PC-9 (cell line): ENCODE measurements at regions not wholly inside any gene's neighbourhood (a gene's known extent, or its start where the extent isn't known, plus 50 kb on each side); places are given as distances from the start of the nearest gene placed in this dataset.
"Not testable (repeated sequence)": the region's sequence is repeated elsewhere in the genome, so short reads cannot be mapped to it uniquely, and the experiment has no call there.

Experiments used
- BruUV-seq: library from RNA; stranded (reverse); fragments of 400-500 nt; replicated peaks from 2 replicates; lab custom pipeline; 2021; lab: Mats Ljungman, UMichigan
- CTCF ChIA-PET: fragments of 300-600 bp; sonication (Branson Sonifier 250); formaldehyde crosslinking; loops from one replicate; lab custom pipeline; 2022; ENCODE audit warnings: antibody characterized with exemption; lab: Charles Lee
- POLR2A ChIA-PET: fragments of 300-600 bp; sonication (Branson Sonifier 250); formaldehyde crosslinking; loops from one replicate; lab custom pipeline; 2022; ENCODE audit warnings: antibody characterized with exemption; ENCODE audit not compliant: unreplicated experiment; lab: Charles Lee
- DNase-seq, 2 experiments: peaks; one replicate each; pipeline versions ENCODE4 v3.0.0 to v3.0.0-alpha.2; 2015 to 2022; ENCODE audit warnings: mixed read lengths in 1 of 2
- H2AFZ ChIP-seq: fragments of 200-600 bp; sonication (generic); 2 replicates; pipeline ENCODE4 v1.8.1; 2017; ENCODE audit warnings: antibody characterized with exemption
- H3F3A ChIP-seq: fragments of 200-600 bp; sonication (generic); 2 replicates; pipeline ENCODE4 v1.8.1; 2017; ENCODE audit warnings: antibody characterized with exemption, mild to moderate bottlenecking, low read depth; ENCODE audit not compliant: insufficient read depth
- H3K27ac ChIP-seq: fragments of 200-600 bp; sonication (generic); 2 replicates; pipeline ENCODE4 v1.6.1; 2016; ENCODE audit warnings: mixed run types
- H3K27me3 ChIP-seq: fragments of 200-600 bp; sonication (generic); 2 replicates; pipeline ENCODE4 v1.6.1; 2016; ENCODE audit warnings: low read depth, mixed run types; ENCODE audit not compliant: insufficient read depth
- H3K36me3 ChIP-seq: fragments of 200-600 bp; sonication (generic); 2 replicates; pipeline ENCODE4 v1.6.1; 2016; ENCODE audit warnings: low read depth, mixed run types
- H3K4me1 ChIP-seq: fragments of 200-600 bp; sonication (generic); replicated peaks from 2 replicates; pipeline ENCODE4 v1.6.1; 2016; ENCODE audit warnings: mixed run types; ENCODE audit not compliant: insufficient read depth
- H3K4me2 ChIP-seq: fragments of 200-600 bp; sonication (generic); 2 replicates; pipeline ENCODE4 v1.6.1; 2017; ENCODE audit warnings: mixed run types
- H3K4me3 ChIP-seq: fragments of 200-600 bp; sonication (generic); 2 replicates; pipeline ENCODE4 v1.6.1; 2016; ENCODE audit warnings: mixed run types
- H3K79me2 ChIP-seq: fragments of 200-600 bp; sonication (generic); 2 replicates; pipeline ENCODE4 v1.6.1; 2017; ENCODE audit warnings: low read depth, mixed run types
- H3K9me2 ChIP-seq: fragments of 200-600 bp; sonication (generic); 2 replicates; pipeline ENCODE4 v1.8.1; 2017; ENCODE audit warnings: mild to moderate bottlenecking; ENCODE audit not compliant: insufficient read depth
- H3K9me3 ChIP-seq: fragments of 200-600 bp; sonication (generic); 2 replicates; pipeline ENCODE4 v1.8.1; 2016; ENCODE audit warnings: low read depth; ENCODE audit not compliant: insufficient read depth
- H4K20me1 ChIP-seq: fragments of 200-600 bp; sonication (generic); 2 replicates; pipeline ENCODE4 v1.8.1; 2017; ENCODE audit not compliant: insufficient read depth
- EZH2 ChIP-seq: fragments of 200-600 bp; sonication (generic); IDR thresholded peaks from 2 replicates; pipeline ENCODE4 v1.8.0; 2017; ENCODE audit warnings: antibody characterized with exemption, low read depth
- intact Hi-C: fragments of 100-400 bp; cut with micrococcal nuclease; formaldehyde crosslinking; loops from one replicate; pipeline ENCODE4 v1.10.0; 2022; ENCODE audit not compliant: unreplicated experiment
- TF ChIP-seq, protein P1 (sequence below): fragments of 200-600 bp; sonication (generic); conservative IDR thresholded peaks from 2 replicates; pipeline ENCODE4 v1.6.1; 2017; ENCODE audit warnings: mixed run types, antibody characterized with exemption, mild to moderate bottlenecking, moderate library complexity

DNA sequence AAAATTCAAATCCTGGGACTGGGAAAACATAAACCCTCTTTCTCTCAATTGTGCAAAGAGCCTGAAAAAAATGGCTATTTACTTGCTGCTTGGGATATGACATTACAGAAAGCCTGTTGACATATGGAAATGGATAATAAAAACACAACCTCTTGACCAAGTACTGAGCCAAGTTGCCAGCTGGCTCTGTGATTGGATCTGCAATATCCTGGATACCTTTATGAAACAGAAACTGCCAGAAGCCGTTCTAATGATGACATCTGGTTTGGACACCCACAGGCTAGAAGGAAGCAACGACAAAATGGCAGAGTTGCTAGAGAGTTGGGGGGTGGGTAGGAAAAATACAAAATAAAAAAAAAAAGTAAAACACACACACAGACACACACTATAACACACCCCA is 481.4 kb downstream of the FAT4 start:
- no TSS peak for BruUV-seq
- Histone ChIP-seq H3K9me3 (no peaks in the 10 kb centered on the region), H3K36me3 (no peaks in the 10 kb centered on the region), H3K79me2 (no peaks in the 10 kb centered on the region), H3K4me1 (no peaks in the 10 kb centered on the region), H3K4me3 (no peak overlapping the region), H3K27me3 (no peaks in the 10 kb centered on the region), H2AFZ (no peak overlapping the region), H3K27ac (no peak overlapping the region), H4K20me1 (no peaks in the 10 kb centered on the region), H3F3A (no peaks in the 10 kb centered on the region), H3K9me2 (no peaks in the 10 kb centered on the region), H3K4me2 (no peak overlapping the region)
- DNase-seq, result no peak
- intact Hi-C loops, result no loop called here
- TF ChIP-seq, protein P1, sequence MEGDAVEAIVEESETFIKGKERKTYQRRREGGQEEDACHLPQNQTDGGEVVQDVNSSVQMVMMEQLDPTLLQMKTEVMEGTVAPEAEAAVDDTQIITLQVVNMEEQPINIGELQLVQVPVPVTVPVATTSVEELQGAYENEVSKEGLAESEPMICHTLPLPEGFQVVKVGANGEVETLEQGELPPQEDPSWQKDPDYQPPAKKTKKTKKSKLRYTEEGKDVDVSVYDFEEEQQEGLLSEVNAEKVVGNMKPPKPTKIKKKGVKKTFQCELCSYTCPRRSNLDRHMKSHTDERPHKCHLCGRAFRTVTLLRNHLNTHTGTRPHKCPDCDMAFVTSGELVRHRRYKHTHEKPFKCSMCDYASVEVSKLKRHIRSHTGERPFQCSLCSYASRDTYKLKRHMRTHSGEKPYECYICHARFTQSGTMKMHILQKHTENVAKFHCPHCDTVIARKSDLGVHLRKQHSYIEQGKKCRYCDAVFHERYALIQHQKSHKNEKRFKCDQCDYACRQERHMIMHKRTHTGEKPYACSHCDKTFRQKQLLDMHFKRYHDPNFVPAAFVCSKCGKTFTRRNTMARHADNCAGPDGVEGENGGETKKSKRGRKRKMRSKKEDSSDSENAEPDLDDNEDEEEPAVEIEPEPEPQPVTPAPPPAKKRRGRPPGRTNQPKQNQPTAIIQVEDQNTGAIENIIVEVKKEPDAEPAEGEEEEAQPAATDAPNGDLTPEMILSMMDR, result no peak
- no peak for TF ChIP-seq EZH2
- ChIA-PET CTCF (no interaction called here), POLR2A (no interaction called here)

DNA sequence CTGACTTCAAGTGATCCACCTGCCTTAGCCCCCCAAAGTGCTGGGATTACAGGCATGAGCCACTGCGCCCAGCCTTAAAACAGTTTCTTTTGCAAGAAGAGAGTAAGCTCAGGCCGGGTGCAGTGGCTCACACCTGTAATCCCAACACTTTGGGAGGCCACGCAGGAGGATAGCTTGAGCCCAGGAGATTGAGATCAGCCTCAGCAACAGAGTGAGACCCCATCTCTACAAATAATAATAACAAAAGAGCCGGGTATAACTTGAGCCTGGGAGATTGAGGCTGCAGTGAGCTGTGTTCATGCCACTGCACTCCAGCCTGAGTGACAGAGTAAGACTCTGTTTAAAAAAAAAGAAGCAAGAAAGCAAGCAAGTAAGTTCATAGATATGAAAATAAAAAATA is 482.9 kb downstream of the FAT4 start:
- H3K4me3 ChIP-seq, H3K9me2 ChIP-seq, H2AFZ ChIP-seq, H3K27me3 ChIP-seq, H4K20me1 ChIP-seq, H3F3A ChIP-seq, intact Hi-C loops, H3K4me2 ChIP-seq, H3K36me3 ChIP-seq, BruUV-seq, DNase-seq, H3K4me1 ChIP-seq, H3K9me3 ChIP-seq, CTCF ChIA-PET, POLR2A ChIA-PET, H3K79me2 ChIP-seq, H3K27ac ChIP-seq: not testable (repeated sequence)

DNA sequence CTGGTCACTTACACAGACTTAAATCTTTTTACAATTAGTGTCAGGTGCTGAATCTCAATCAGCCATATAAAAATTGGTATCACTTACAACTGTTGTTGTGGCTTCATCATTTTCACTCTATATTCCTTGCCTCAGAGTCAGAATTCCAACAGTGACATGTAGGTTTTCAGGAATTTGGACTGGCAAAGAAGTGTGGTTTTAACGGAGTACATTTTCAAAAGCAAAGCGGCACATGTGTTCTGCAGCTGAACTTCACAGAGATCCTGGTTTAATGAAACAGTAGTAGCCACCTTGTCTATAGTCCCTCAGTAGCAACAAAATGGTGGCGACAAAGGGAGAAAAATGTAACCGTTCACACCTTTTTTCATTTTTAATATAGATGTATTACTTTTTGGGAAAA is 486.6 kb downstream of the FAT4 start:
- Histone ChIP-seq H3K9me3 (no peaks in the 10 kb centered on the region), H3K79me2 (no peaks in the 10 kb centered on the region), H3K4me2 (no peak overlapping the region), H3K27me3 (no peaks in the 10 kb centered on the region), H3K9me2 (no peaks in the 10 kb centered on the region), H4K20me1 (no peaks in the 10 kb centered on the region), H3K36me3 (no peaks in the 10 kb centered on the region), H3F3A (no peaks in the 10 kb centered on the region), H3K4me1 (no peaks in the 10 kb centered on the region), H3K27ac (no peak overlapping the region), H2AFZ (no peak overlapping the region), H3K4me3 (no peak overlapping the region)
- POLR2A ChIA-PET, result no interaction called here
- intact Hi-C loops, result no loop called here
- TF ChIP-seq, protein P1, result no peak
- no peak for TF ChIP-seq EZH2
- CTCF ChIA-PET, result no interaction called here
- BruUV-seq, result no TSS peak
- DNase-seq, result no peak

DNA sequence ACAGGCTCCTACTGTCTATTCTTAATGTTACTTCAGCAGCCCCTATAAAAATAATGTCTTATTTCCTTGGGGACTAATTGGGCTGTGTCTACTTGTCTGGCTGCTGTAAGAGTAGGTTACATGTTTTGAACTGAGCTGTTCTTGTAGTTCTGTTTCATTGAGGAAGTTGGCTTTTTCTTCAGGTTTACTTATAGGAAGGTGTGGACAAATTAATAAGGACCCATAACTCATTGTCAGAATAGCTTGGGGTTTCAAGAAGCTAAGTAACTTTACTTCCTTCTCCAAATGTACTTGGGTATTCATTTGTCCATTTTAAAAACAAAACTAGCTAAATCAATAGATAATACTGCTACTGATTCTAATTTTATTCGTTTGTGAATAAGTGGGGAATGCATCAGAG is 487.2 kb downstream of the FAT4 start:
- H3K4me3 ChIP-seq, result no peak overlapping the region
- H3K9me2 ChIP-seq, result no peaks in the 10 kb centered on the region
- no TSS peak for BruUV-seq
- no peak overlapping the region for H3K27ac ChIP-seq
- no peaks in the 10 kb centered on the region for H3K36me3 ChIP-seq
- TF ChIP-seq, protein P1, result no peak
- no peak for TF ChIP-seq EZH2
- no peaks in the 10 kb centered on the region for H4K20me1 ChIP-seq
- no peaks in the 10 kb centered on the region for H3K79me2 ChIP-seq
- H3F3A ChIP-seq, result no peaks in the 10 kb centered on the region
- intact Hi-C loops, result no loop called here
- H3K4me2 ChIP-seq, result no peak overlapping the region
- H3K4me1 ChIP-seq, result no peaks in the 10 kb centered on the region
- H2AFZ ChIP-seq, result no peak overlapping the region
- no peaks in the 10 kb centered on the region for H3K9me3 ChIP-seq
- H3K27me3 ChIP-seq, result no peaks in the 10 kb centered on the region
- DNase-seq, result no peak
- ChIA-PET POLR2A (no interaction called here), CTCF (no interaction called here)
